Small intestine (tissue), 7 donors: ENCODE measurements at regions not wholly inside any gene's neighbourhood (a gene's known extent, or its start where the extent isn't known, plus 50 kb on each side); places are given as distances from the start of the nearest gene placed in this dataset.

Experiments used
- DNase-seq, 2 donors: peaks; one replicate each; pipeline versions ENCODE4 v3.0.0 to v3.0.0-alpha.2; 2013
- FAIRE-seq: peaks from 2 replicates; lab custom pipeline; 2012; peaks lifted over from hg19 to GRCh38; lab: Jason Lieb, UNC
- H3K27ac ChIP-seq, 3 donors: one replicate each; pipeline ENCODE4 v1.5.1; 2013; ENCODE audit warnings: low read length in 2 of 3, mild to moderate bottlenecking in 2 of 3, control low read depth in 1 of 3, inconsistent platforms in 1 of 3, low read depth in 1 of 3, moderate library complexity in 1 of 3
- H3K27me3 ChIP-seq, 3 donors: one replicate each; pipeline ENCODE4 v1.6.1; 2013; ENCODE audit warnings: low read length in 3 of 3, inconsistent platforms in 1 of 3; ENCODE audit not compliant: control insufficient read depth in 3 of 3, insufficient read depth in 3 of 3
- H3K36me3 ChIP-seq, 3 donors: one replicate each; pipeline ENCODE4 v1.6.1; 2013; ENCODE audit warnings: low read length in 3 of 3, inconsistent platforms in 1 of 3, low read depth in 1 of 3, mild to moderate bottlenecking in 1 of 3, moderate library complexity in 1 of 3; ENCODE audit not compliant: control insufficient read depth in 3 of 3, insufficient read depth in 2 of 3
- H3K4me1 ChIP-seq, 3 donors: one replicate each; pipeline ENCODE4 v1.6.1; 2013; ENCODE audit warnings: low read length in 2 of 3, inconsistent platforms in 1 of 3, low read depth in 1 of 3, mild to moderate bottlenecking in 1 of 3, moderate library complexity in 1 of 3; ENCODE audit not compliant: control insufficient read depth in 3 of 3, insufficient read depth in 2 of 3
- H3K4me3 ChIP-seq, 3 donors: one replicate each; pipeline ENCODE4 v1.5.1; 2013; ENCODE audit warnings: low read length in 3 of 3, control low read depth in 1 of 3, inconsistent platforms in 1 of 3, low read depth in 1 of 3, mild to moderate bottlenecking in 1 of 3, moderate library complexity in 1 of 3
- H3K9me3 ChIP-seq, 2 donors: one replicate each; pipeline ENCODE4 v1.6.1; 2013; ENCODE audit warnings: low read depth in 1 of 2, low read length in 1 of 2; ENCODE audit not compliant: control insufficient read depth in 2 of 2, insufficient read depth in 1 of 2
- WGBS, 3 donors: extraction: QIAGEN DNeasy Blood & Tissue Kit; methylation state at CpG; one replicate each; pipeline ENCODE4 v1.1.7; 2013; 5-methylcytosine and 5-hydroxymethylcytosine counted together
- donor health status: healthy with polysubstance abuse.
- donor health status: control.
- donor health status: control.
- donor health status: Bipolar disorder and iron deficiency.
- donor health status: healthy.

- H3K4me3 ChIP-seq: no peak overlapping the region
- 44 to 54% (median 45%) methylated on average over 2 of the region's 2 CpGs for WGBS, 3 donors
- no peaks in the 10 kb centered on the region for H3K4me1 ChIP-seq
- H3K27ac ChIP-seq: no peak overlapping the region
- DNase-seq: no peak
- peaks cover 0 to 3% of the 10 kb centered on the region in 2 donors for H3K9me3 ChIP-seq
- H3K27me3 ChIP-seq: no peaks in the 10 kb centered on the region
- FAIRE-seq: no peak
- no peaks in the 10 kb centered on the region for H3K36me3 ChIP-seq
Observed at GRCh38 chr4:162341533-162341932, 177.7 kb upstream of the FSTL5 start.

- no peak for FAIRE-seq
- Histone ChIP-seq H3K9me3 (no peaks in the 10 kb centered on the region), H3K4me1 (no peaks in the 10 kb centered on the region), H3K27ac (no peak overlapping the region), H3K4me3 (no peak overlapping the region), H3K36me3 (no peaks in the 10 kb centered on the region), H3K27me3 (no peaks in the 10 kb centered on the region)
- 82 to 96% (median 85%) methylated on average over 3 of the region's 3 CpGs for WGBS, 3 donors
- DNase-seq: no peak
Observed at GRCh38 chr4:162323919-162324318, 160.1 kb upstream of the FSTL5 start.

- FAIRE-seq (no peak), DNase-seq (no peak)
- peaks cover 0 to 1% of the 10 kb centered on the region in 2 donors for H3K9me3 ChIP-seq
- H3K4me3 ChIP-seq: no peak overlapping the region
- H3K4me1 ChIP-seq: no peaks in the 10 kb centered on the region
- 77 to 85% (median 80%) methylated on average over 8 of the region's 8 CpGs for WGBS, 3 donors
- H3K27ac ChIP-seq: no peak overlapping the region
- no peaks in the 10 kb centered on the region for H3K27me3 ChIP-seq
- no peaks in the 10 kb centered on the region for H3K36me3 ChIP-seq
Observed at GRCh38 chr4:162322054-162322453, 158.3 kb upstream of the FSTL5 start.

- DNase-seq: no peak
- 86 to 90% (median 87%) methylated on average over 2 of the region's 2 CpGs for WGBS, 3 donors
- no peak for FAIRE-seq
Observed at GRCh38 chr4:162285753-162286152, 122.0 kb upstream of the FSTL5 start.

GRCh38 chr4:162282684-162283083 is 118.9 kb upstream of the FSTL5 start:
- FAIRE-seq (no peak), DNase-seq (no peak)
- H3K9me3 ChIP-seq: no peaks in the 10 kb centered on the region
- no peaks in the 10 kb centered on the region for H3K4me1 ChIP-seq
- no peaks in the 10 kb centered on the region for H3K27me3 ChIP-seq
- H3K4me3 ChIP-seq: no peak overlapping the region
- 55 to 65% (median 55%) methylated on average over 3 of the region's 3 CpGs for WGBS, 3 donors
- H3K36me3 ChIP-seq: no peaks in the 10 kb centered on the region
- H3K27ac ChIP-seq: no peak overlapping the region

More at GRCh38 chr4:162285753-162286152, 122.0 kb upstream of the FSTL5 start:
- H3K9me3 ChIP-seq: no peaks in the 10 kb centered on the region
- no peak overlapping the region for H3K27ac ChIP-seq
- H3K36me3 ChIP-seq: no peaks in the 10 kb centered on the region
- no peaks in the 10 kb centered on the region for H3K4me1 ChIP-seq
- no peaks in the 10 kb centered on the region for H3K27me3 ChIP-seq
- H3K4me3 ChIP-seq: no peak overlapping the region

GRCh38 chr4:162274354-162274753 is 110.6 kb upstream of the FSTL5 start:
- no peak for FAIRE-seq
- no peak overlapping the region for H3K4me3 ChIP-seq
- no peaks in the 10 kb centered on the region for H3K27me3 ChIP-seq
- no peaks in the 10 kb centered on the region for H3K36me3 ChIP-seq
- DNase-seq: peak in 1 of 2 donors; percentile 1
- whole genome bisulfite sequencing, 3 donors: 33 to 65% (median 41%) methylated on average over 1 of the region's 1 CpG
- H3K27ac ChIP-seq: no peak overlapping the region
- H3K4me1 ChIP-seq: no peaks in the 10 kb centered on the region
- no peaks in the 10 kb centered on the region for H3K9me3 ChIP-seq

- 87 to 94% (median 90%) methylated on average over 2 of the region's 2 CpGs for WGBS, 3 donors
- no peaks in the 10 kb centered on the region for H3K27me3 ChIP-seq
Observed at GRCh38 chr4:162272215-162272614, 108.4 kb upstream of the FSTL5 start.

GRCh38 chr4:162268911-162269310 is 105.1 kb upstream of the FSTL5 start:
- Histone ChIP-seq H3K4me1 (no peaks in the 10 kb centered on the region), H3K4me3 (no peak overlapping the region), H3K27me3 (no peaks in the 10 kb centered on the region), H3K36me3 (no peaks in the 10 kb centered on the region), H3K27ac (no peak overlapping the region), H3K9me3 (no peaks in the 10 kb centered on the region)
- WGBS, 3 donors: 78 to 85% (median 81%) methylated on average over 4 of the region's 4 CpGs
- DNase-seq: no peak
- FAIRE-seq: no peak

More at GRCh38 chr4:162272215-162272614, 108.4 kb upstream of the FSTL5 start:
- DNase-seq (no peak), FAIRE-seq (no peak)
- no peaks in the 10 kb centered on the region for H3K9me3 ChIP-seq
- no peaks in the 10 kb centered on the region for H3K36me3 ChIP-seq
- no peak overlapping the region for H3K4me3 ChIP-seq
- H3K4me1 ChIP-seq: no peaks in the 10 kb centered on the region
- H3K27ac ChIP-seq: no peak overlapping the region

- H3K27me3 ChIP-seq: no peaks in the 10 kb centered on the region
- H3K27ac ChIP-seq: no peak overlapping the region
- H3K4me1 ChIP-seq: no peaks in the 10 kb centered on the region
- no peaks in the 10 kb centered on the region for H3K9me3 ChIP-seq
- no peaks in the 10 kb centered on the region for H3K36me3 ChIP-seq
- 30 to 44% (median 34%) methylated on average over 1 of the region's 1 CpG for WGBS, 3 donors
- FAIRE-seq (no peak), DNase-seq (no peak)
- no peak overlapping the region for H3K4me3 ChIP-seq
Observed at GRCh38 chr4:162265802-162266201, 102.0 kb upstream of the FSTL5 start.
